NCI-H82 (cell line): ENCODE measurements at regions not wholly inside any gene's neighbourhood (a gene's known extent, or its start where the extent isn't known, plus 50 kb on each side); places are given as distances from the start of the nearest gene placed in this dataset.

ENCODE experiments used
- DNase-seq: peaks from one replicate; lab custom pipeline; 2025; lab: John Stamatoyannopoulos, UW

DNA sequence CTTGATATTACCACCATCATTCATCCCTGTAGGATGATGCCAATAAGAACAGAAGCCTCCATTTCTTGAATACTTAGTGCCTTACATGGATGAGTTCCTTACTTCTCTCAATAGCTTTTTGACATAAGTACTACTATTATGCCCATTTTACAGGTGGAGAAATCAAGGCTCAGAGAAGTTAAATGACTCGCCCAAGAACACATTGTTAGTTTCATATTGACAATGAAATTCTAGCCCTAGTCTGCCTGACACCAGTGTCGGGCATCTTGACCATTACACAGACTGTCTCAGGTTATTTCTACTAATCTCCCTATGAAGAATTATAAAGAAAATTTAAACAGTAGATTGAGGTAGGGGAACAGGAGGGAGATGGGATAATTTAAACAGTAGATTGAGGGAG lies 52.5 kb upstream of the ARL8B start:
- no peak for DNase-seq

DNA sequence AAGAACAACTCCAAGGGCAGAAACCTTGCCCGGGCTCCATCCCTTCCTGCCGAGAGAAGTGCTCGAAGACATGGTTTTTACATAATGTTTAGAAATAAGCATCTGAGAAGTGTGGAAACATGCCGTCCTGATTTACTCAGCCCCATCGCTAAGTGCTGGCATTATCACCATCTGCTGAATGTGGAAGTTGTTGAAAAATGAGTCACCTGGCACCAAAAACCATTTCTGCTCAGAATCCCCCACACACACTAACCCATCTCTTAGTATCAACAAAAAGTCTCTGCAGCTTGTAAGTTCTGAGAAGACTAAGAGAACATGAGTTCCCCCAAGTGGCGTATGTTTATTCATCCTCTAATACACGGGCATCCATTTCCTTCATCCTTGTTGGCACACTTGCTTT lies 51.0 kb upstream of the ARL8B start:
- DNase-seq: no peak

DNA sequence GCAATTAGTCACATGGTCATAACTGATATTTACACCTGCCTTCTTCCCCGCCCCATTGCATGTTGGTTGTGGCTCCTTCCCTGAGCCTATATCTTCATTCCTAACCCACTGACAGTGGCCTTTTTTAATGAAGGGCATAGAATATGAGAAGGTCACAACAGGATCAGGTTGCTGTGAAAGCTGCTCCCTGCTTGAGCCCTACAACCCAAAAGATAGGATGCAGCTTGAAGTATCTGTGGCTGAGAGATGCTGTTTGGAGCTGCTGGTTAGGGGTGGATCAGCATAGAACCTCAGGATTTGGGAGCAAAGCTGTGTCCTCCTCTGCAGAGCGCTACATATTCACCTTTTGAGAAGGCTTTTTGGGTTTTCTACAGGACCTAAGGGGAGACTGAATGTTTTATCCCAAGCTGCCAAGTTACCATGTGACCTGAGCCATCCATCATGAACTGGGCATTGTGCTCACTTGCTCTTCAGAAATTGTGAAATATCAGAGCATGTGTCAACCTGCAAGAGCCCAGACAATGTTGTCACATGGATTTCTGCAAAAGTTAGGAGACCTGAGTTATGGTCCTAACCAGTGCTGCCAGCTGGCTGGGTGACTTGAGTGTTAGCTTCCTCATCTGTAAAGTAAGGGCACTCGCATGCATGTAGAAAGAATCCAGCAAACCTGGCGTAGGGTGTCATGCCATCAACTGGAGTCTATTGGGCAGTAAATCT lies 49.8 kb upstream of the ARL8B start:
- DNase-seq: no peak
